K562 (cell line): ENCODE measurements at regions not wholly inside any gene's neighbourhood (a gene's known extent, or its start where the extent isn't known, plus 50 kb on each side); places are given as distances from the start of the nearest gene placed in this dataset.

Source experiments
- ATAC-seq: fragments of 200-7000 bp; cut with Tn5 transposase; 3 replicates; pipeline ENCODE4 v1.9.1; 2020; ENCODE audit warnings: moderate library complexity
- BruUV-seq: library from RNA; stranded (reverse); fragments of 400-500 nt; replicated peaks from 2 replicates; lab custom pipeline; 2021; lab: Mats Ljungman, UMichigan
- CTCF ChIA-PET: fragments of 300-600 bp; formaldehyde crosslinking; extraction: SDS; loops from one replicate; lab custom pipeline; 2021; ENCODE audit warnings: low intra/inter-chr PET ratio; lab: Yijun Ruan, JAX
- POLR2A ChIA-PET: fragments of 300-600, 350-650 bp; sonication (Branson Sonifier 250); formaldehyde crosslinking; extraction: SDS; loops from one replicate; lab custom pipeline; 2021; ENCODE audit warnings: antibody characterized with exemption, inconsistent platforms; lab: Yijun Ruan, JAX
- DNase-seq, 4 experiments: peaks; one replicate each; pipeline versions ENCODE4 v3.0.0 to v3.0.0-alpha.2; 2011 to 2018; ENCODE audit warnings: low spot score in 3 of 4, mixed read lengths in 3 of 4; ENCODE audit errors: extremely low read depth in 1 of 4
- FAIRE-seq: peaks from 2 replicates; lab custom pipeline; 2011; peaks lifted over from hg19 to GRCh38; lab: Jason Lieb, UNC
- H2AFZ ChIP-seq: 2 replicates; pipeline ENCODE4 v1.6.0; 2011; ENCODE audit warnings: low read depth, low read length, control low read depth, inconsistent platforms
- H3K27ac ChIP-seq: fragments of 200-600 bp; 3 replicates; pipeline ENCODE4 v1.8.0; 2011; ENCODE audit warnings: low read depth, mild to moderate bottlenecking, control low read depth, inconsistent platforms, low read length, moderate library complexity, mixed read lengths; ENCODE audit errors: extremely low read depth
- H3K27me3 ChIP-seq, 2 experiments: fragments of 300-600 bp in 1 of 2; 2 replicates in 1 of 2; 3 replicates in 1 of 2; pipeline versions ENCODE4 v1.6.0 to v1.8.0; 2011; ENCODE audit warnings: inconsistent platforms in 2 of 2, low read length in 2 of 2, mild to moderate bottlenecking in 1 of 2, mixed read lengths in 1 of 2, moderate library complexity in 1 of 2; ENCODE audit not compliant: control insufficient read depth in 2 of 2, insufficient read depth in 2 of 2
- H3K36me3 ChIP-seq: fragments of 300-600 bp; 3 replicates; pipeline ENCODE4 v1.8.0; 2011; ENCODE audit warnings: mild to moderate bottlenecking, low read length, inconsistent platforms; ENCODE audit not compliant: control insufficient read depth, insufficient read depth
- H3K4me1 ChIP-seq, 2 experiments: fragments of 200-600 bp in 1 of 2; replicated peaks in 1 of 2; 2 replicates in 1 of 2; 3 replicates in 1 of 2; pipeline versions ENCODE4 v1.5.1 to v1.8.0; 2011; ENCODE audit warnings: inconsistent platforms in 2 of 2, low read length in 2 of 2, mild to moderate bottlenecking in 1 of 2, mixed read lengths in 1 of 2, moderate library complexity in 1 of 2; ENCODE audit not compliant: control insufficient read depth in 2 of 2, insufficient read depth in 2 of 2
- H3K4me2 ChIP-seq: 2 replicates; pipeline ENCODE4 v1.6.1; 2011; ENCODE audit warnings: low read length, control low read depth, inconsistent platforms, mixed read lengths; ENCODE audit not compliant: insufficient read depth
- H3K4me3 ChIP-seq: fragments of 200-600 bp; sonication (generic), shearing (Covaris generic); 2 replicates; pipeline ENCODE4 v1.5.1; 2016; ENCODE audit warnings: control low read depth, inconsistent platforms
- H3K79me2 ChIP-seq: fragments of 200-600 bp; 3 replicates; pipeline ENCODE4 v1.8.0; 2011; ENCODE audit warnings: low read length, inconsistent platforms; ENCODE audit not compliant: control insufficient read depth, insufficient read depth
- H3K9ac ChIP-seq, 2 experiments: 2 replicates each; pipeline versions ENCODE4 v1.6.0 to v1.6.1; 2011; ENCODE audit warnings: low read depth in 2 of 2, low read length in 2 of 2, control low read depth in 1 of 2, inconsistent platforms in 1 of 2, mild to moderate bottlenecking in 1 of 2, mixed read lengths in 1 of 2; ENCODE audit not compliant: insufficient read depth in 1 of 2
- H3K9me1 ChIP-seq: one replicate; pipeline ENCODE4 v1.6.0; 2011; ENCODE audit warnings: inconsistent platforms, mild to moderate bottlenecking, low read length, moderate library complexity; ENCODE audit not compliant: control insufficient read depth, insufficient read depth
- H3K9me3 ChIP-seq: replicated peaks from 2 replicates; pipeline ENCODE4 v1.5.1; 2011; ENCODE audit warnings: low read depth, low read length, inconsistent platforms; ENCODE audit not compliant: control insufficient read depth, insufficient read depth
- H4K20me1 ChIP-seq: replicated peaks from 2 replicates; pipeline ENCODE4 v1.6.1; 2011; ENCODE audit warnings: low read length, inconsistent platforms, mixed read lengths; ENCODE audit not compliant: control insufficient read depth, insufficient read depth
- ARID1B ChIP-seq: fragments of 450-650 bp; IDR thresholded peaks from 2 replicates; pipeline ENCODE4 v1.6.1; 2016; ENCODE audit warnings: antibody characterized with exemption, mild to moderate bottlenecking, inconsistent platforms
- DPF2 ChIP-seq: fragments of 450-650 bp; IDR thresholded peaks from 2 replicates; pipeline ENCODE4 v1.6.1; 2016
- FOSL1 ChIP-seq: fragments of 200-800 bp; sonication (Bioruptor generic); conservative IDR thresholded peaks from 2 replicates; pipeline ENCODE4 v1.6.1; 2016; ENCODE audit warnings: missing genetic modification characterization, missing compliant biosample characterization
- FUS ChIP-seq: fragments of 200-400 bp; formaldehyde crosslinking; optimal IDR thresholded peaks from 2 replicates; pipeline ENCODE3; 2017; ENCODE audit warnings: low read depth, low read length
- MTA2 ChIP-seq: fragments of 450-650 bp; IDR thresholded peaks from 2 replicates; pipeline ENCODE4 v1.6.1; 2016; ENCODE audit warnings: low read depth
- NCOA2 ChIP-seq, 2 experiments: fragments of 450-650 bp; IDR thresholded peaks; 2 replicates each; pipeline ENCODE4 v1.6.1; 2018; ENCODE audit warnings: mild to moderate bottlenecking in 2 of 2, moderate library complexity in 1 of 2; ENCODE audit not compliant: partially characterized antibody in 2 of 2
- NFIC ChIP-seq: fragments of 450-650 bp; IDR thresholded peaks from 2 replicates; pipeline ENCODE4 v1.6.1; 2017; ENCODE audit warnings: mild to moderate bottlenecking, inconsistent platforms
- NFRKB ChIP-seq: fragments of 450-650 bp; IDR thresholded peaks from 2 replicates; pipeline ENCODE4 v1.6.1; 2016; ENCODE audit warnings: low read depth
- SMAD4 ChIP-seq: fragments of 250-450 bp; sonication (Bioruptor Pico); conservative IDR thresholded peaks from 2 replicates; pipeline ENCODE4 v1.8.0; 2021; ENCODE audit warnings: inconsistent platforms, mild to moderate bottlenecking, moderate library complexity
- SMARCA4 ChIP-seq: fragments of 450-650 bp; IDR thresholded peaks from 2 replicates; pipeline ENCODE4 v1.6.1; 2016
- STAT5A ChIP-seq: IDR thresholded peaks from 2 replicates; pipeline ENCODE4 v1.6.1; 2012; ENCODE audit warnings: low read length, inconsistent platforms, borderline replicate concordance
- TAL1 ChIP-seq: fragments of 450-650 bp; IDR thresholded peaks from 2 replicates; pipeline ENCODE4 v1.6.1; 2016; ENCODE audit warnings: mild to moderate bottlenecking
- TCF3 ChIP-seq: sonication (generic); formaldehyde crosslinking; IDR thresholded peaks from 2 replicates; pipeline ENCODE4 v1.4.0; 2020; ENCODE audit warnings: mild to moderate bottlenecking, missing genetic modification reagents
- TEAD4 ChIP-seq, 2 experiments: sonication (generic) in 1 of 2; formaldehyde crosslinking in 1 of 2; IDR thresholded peaks; 2 replicates each; pipeline versions ENCODE4 v1.6.1 to v1.8.0; 2012 to 2022; ENCODE audit warnings: borderline replicate concordance in 1 of 2, inconsistent platforms in 1 of 2, low read length in 1 of 2, mild to moderate bottlenecking in 1 of 2, missing genetic modification reagents in 1 of 2
- ZKSCAN8 ChIP-seq: fragments of 200-800 bp; sonication (Bioruptor generic); IDR thresholded peaks from 2 replicates; pipeline ENCODE4 v1.6.1; 2016; ENCODE audit warnings: missing genetic modification characterization, missing compliant biosample characterization
- WGBS: fragments of 100-300 bp; shearing (Covaris generic); methylation state at CpG from one replicate; pipeline ENCODE4 v1.1.6; 2016; ENCODE audit warnings: low coverage, mixed read lengths; ENCODE audit not compliant: insufficient coverage; ENCODE audit errors: missing lambda C conversion rate; 5-methylcytosine and 5-hydroxymethylcytosine counted together
- in situ Hi-C: fragments of 300-500 bp; cut with MboI; formaldehyde crosslinking; loops from 4 replicates; pipeline ENCODE4 v1.15.0; 2018; ENCODE audit warnings: inconsistent platforms, mixed read lengths
- intact Hi-C: fragments of 100-400 bp; cut with micrococcal nuclease; formaldehyde crosslinking; loops from 2 replicates; pipeline ENCODE4 v1.14.2; 2022
- TF ChIP-seq, protein P1 (sequence below), 2 experiments: IDR thresholded peaks in 1 of 2; conservative IDR thresholded peaks in 1 of 2; 2 replicates each; pipeline ENCODE4 v1.6.1; 2016; ENCODE audit warnings: low read depth in 2 of 2, mild to moderate bottlenecking in 1 of 2, missing compliant biosample characterization in 1 of 2, missing genetic modification characterization in 1 of 2, moderate library complexity in 1 of 2
- TF ChIP-seq, protein P2 (sequence below), 3 experiments: fragments of 200-800 bp in 1 of 3; fragments of 250-450 bp in 1 of 3; fragments of 450-650 bp in 1 of 3; sonication (Bioruptor Pico) in 1 of 3; sonication (Bioruptor generic) in 1 of 3; formaldehyde crosslinking in 1 of 3; IDR thresholded peaks; 2 replicates each; pipeline versions ENCODE4 v1.6.1 to v1.8.0; 2016 to 2022; ENCODE audit warnings: mild to moderate bottlenecking in 2 of 3, missing genetic modification characterization in 2 of 3, missing compliant biosample characterization in 1 of 3, moderate library complexity in 1 of 3

DNA sequence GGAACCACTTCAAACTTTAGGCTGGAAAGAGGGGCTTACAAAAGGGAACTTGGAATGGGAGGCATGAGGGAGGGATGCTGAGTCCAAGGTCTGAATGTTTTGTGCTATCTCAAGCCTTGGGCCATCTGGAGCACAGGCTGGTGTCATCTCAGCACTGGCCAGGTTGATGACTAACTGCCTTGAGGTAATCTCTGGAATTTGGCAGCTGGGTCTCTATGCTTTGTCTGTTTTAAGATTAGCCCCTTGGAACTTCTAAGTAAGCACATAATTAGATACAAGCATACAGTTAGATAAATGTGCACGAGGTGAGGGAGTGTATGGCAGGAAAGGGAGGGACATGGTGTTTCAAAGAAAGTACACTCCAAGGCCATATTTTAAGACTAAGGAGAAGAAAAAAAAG lies 252.4 kb upstream of the CCDC54 start:
- no peaks in the 10 kb centered on the region for H3K4me1 ChIP-seq
- POLR2A ChIA-PET = no interaction called here
- intact Hi-C loops = no loop called here
- in situ Hi-C loops = no loop called here
- no peaks in the 10 kb centered on the region for H3K9me3 ChIP-seq
- H3K4me2 ChIP-seq = no peak overlapping the region
- peak; percentile 72 for ATAC-seq
- H4K20me1 ChIP-seq = no peaks in the 10 kb centered on the region
- FAIRE-seq = peak; percentile 56
- no peaks in the 10 kb centered on the region for H3K27me3 ChIP-seq
- no peak overlapping the region for H3K4me3 ChIP-seq
- no peaks in the 10 kb centered on the region for H3K9me1 ChIP-seq
- H3K27ac ChIP-seq = peak overlapping the region; percentile 64; the same call in 1 of the 3 replicates
- 0% methylated on average over 1 of the region's 1 CpG for WGBS
- CTCF ChIA-PET = no interaction called here
- BruUV-seq = no TSS peak
- peak in 2 of 4 experiments; percentile 28 to 63 for DNase-seq
- no peaks in the 10 kb centered on the region for H3K36me3 ChIP-seq
- no peak overlapping the region for H3K9ac ChIP-seq
- no peaks in the 10 kb centered on the region for H3K79me2 ChIP-seq
- H2AFZ ChIP-seq = no peak overlapping the region; the same call in 1 of the 2 replicates
- TF ChIP-seq DPF2 = peak; percentile 59
- TF ChIP-seq ARID1B = peak; percentile 69
- TF ChIP-seq STAT5A = peak; percentile 55
- TF ChIP-seq, protein P1, sequence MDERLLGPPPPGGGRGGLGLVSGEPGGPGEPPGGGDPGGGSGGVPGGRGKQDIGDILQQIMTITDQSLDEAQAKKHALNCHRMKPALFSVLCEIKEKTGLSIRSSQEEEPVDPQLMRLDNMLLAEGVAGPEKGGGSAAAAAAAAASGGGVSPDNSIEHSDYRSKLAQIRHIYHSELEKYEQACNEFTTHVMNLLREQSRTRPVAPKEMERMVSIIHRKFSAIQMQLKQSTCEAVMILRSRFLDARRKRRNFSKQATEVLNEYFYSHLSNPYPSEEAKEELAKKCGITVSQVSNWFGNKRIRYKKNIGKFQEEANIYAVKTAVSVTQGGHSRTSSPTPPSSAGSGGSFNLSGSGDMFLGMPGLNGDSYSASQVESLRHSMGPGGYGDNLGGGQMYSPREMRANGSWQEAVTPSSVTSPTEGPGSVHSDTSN (CRISPR knock-in tag; IDR thresholded peaks at IDR 0.05; ENCODE audit: low read depth) = no peak
- TF ChIP-seq, protein P1 (tag; conservative IDR thresholded peaks at IDR 0.05; ENCODE audit: low read depth) = peak; percentile 23; the same call in 1 of the 2 replicates
- 0 out of 2 replicates have a peak, but pooled peaks have one; percentile 20 for TF ChIP-seq SMARCA4
- peak; percentile 67 for TF ChIP-seq TCF3 (CRISPR knock-in tag)
- peak; percentile 82 for TF ChIP-seq TEAD4 (IDR thresholded peaks at IDR 0.05; ENCODE audit: low read length)
- no peak for TF ChIP-seq TEAD4 (CRISPR knock-in tag; IDR thresholded peaks at IDR 0.05; ENCODE audit: borderline replicate concordance)
- TF ChIP-seq NCOA2 (IDR thresholded peaks at IDR 0.05; ENCODE audit: partially characterized antibody in 2 of 2) = no peak
- peak; percentile 36; the same call in 1 of the 2 replicates for TF ChIP-seq NFIC
- TF ChIP-seq MTA2 = 0 out of 2 replicates have a peak, but pooled peaks have one; percentile 43
- peak; percentile 42 for TF ChIP-seq FOSL1 (tag)
- 0 out of 2 replicates have a peak, but pooled peaks have one; percentile 17 for TF ChIP-seq SMAD4 (CRISPR knock-in tag)
- TF ChIP-seq ZKSCAN8 (CRISPR knock-in tag) = peak; percentile 88; the same call in 1 of the 2 replicates
- no peak for TF ChIP-seq NFRKB
- TF ChIP-seq, protein P2, sequence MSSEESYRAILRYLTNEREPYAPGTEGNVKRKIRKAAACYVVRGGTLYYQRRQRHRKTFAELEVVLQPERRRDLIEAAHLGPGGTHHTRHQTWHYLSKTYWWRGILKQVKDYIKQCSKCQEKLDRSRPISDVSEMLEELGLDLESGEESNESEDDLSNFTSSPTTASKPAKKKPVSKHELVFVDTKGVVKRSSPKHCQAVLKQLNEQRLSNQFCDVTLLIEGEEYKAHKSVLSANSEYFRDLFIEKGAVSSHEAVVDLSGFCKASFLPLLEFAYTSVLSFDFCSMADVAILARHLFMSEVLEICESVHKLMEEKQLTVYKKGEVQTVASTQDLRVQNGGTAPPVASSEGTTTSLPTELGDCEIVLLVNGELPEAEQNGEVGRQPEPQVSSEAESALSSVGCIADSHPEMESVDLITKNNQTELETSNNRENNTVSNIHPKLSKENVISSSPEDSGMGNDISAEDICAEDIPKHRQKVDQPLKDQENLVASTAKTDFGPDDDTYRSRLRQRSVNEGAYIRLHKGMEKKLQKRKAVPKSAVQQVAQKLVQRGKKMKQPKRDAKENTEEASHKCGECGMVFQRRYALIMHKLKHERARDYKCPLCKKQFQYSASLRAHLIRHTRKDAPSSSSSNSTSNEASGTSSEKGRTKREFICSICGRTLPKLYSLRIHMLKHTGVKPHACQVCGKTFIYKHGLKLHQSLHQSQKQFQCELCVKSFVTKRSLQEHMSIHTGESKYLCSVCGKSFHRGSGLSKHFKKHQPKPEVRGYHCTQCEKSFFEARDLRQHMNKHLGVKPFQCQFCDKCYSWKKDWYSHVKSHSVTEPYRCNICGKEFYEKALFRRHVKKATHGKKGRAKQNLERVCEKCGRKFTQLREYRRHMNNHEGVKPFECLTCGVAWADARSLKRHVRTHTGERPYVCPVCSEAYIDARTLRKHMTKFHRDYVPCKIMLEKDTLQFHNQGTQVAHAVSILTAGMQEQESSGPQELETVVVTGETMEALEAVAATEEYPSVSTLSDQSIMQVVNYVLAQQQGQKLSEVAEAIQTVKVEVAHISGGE (CRISPR knock-in tag; IDR thresholded peaks at IDR 0.05) = 0 out of 6 replicates have a peak, but pooled peaks of 1 of the 3 experiments have one; percentile 42
- TF ChIP-seq FUS = no peak
- peak; percentile 54; the same call in 1 of the 2 replicates for TF ChIP-seq TAL1
